SH-SY5Y (cell line): ENCODE measurements at regions not wholly inside any gene's neighbourhood (a gene's known extent, or its start where the extent isn't known, plus 50 kb on each side); places are given as distances from the start of the nearest gene placed in this dataset.

Experiments
- GATA2 ChIP-seq: IDR thresholded peaks from 2 replicates; pipeline ENCODE4 v1.6.1; 2011; ENCODE audit warnings: mild to moderate bottlenecking, low read depth, low read length
- GATA3 ChIP-seq: IDR thresholded peaks from 2 replicates; pipeline ENCODE4 v1.6.1; 2011; ENCODE audit warnings: low read depth, mild to moderate bottlenecking, low read length, moderate library complexity

DNA sequence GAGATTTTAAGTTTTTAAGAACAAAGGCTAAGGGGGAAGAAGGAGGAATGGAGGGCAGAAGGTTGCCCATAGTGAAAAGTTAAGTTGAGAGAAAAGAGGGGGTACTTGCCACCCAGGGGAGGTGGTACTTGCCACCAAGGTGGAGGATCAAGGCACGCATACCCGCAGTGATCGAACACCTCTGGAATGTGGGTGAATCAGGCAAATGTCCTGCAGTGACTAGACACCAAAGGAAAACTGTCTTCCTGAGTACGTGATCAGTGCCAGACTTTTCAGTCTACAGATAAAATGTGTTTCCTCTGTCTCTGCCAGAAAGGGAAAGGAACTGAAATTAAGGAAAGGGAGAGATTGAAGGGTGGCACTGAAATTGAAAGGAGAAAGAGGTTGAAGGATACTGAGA lies 2285.3 kb downstream of the TP53TG3F start:
- TF ChIP-seq GATA2 (no peak), GATA3 (no peak)
